GM19351 (cell line): ENCODE measurements at regions not wholly inside any gene's neighbourhood (a gene's known extent, or its start where the extent isn't known, plus 50 kb on each side); places are given as distances from the start of the nearest gene placed in this dataset.
"Not testable (repeated sequence)": the region's sequence is repeated elsewhere in the genome, so short reads cannot be mapped to it uniquely, and the experiment has no call there.

Source experiments
- ATAC-seq: cut with Tn5 transposase; IDR thresholded peaks from one replicate; pipeline ENCODE4 v1.9.1; 2021; ENCODE audit warnings: mild to moderate bottlenecking, moderate library complexity; ENCODE audit not compliant: unreplicated experiment

- no peak for ATAC-seq
Observed at GRCh38 chr4:63122955-63123354, 1286.3 kb downstream of the TECRL start.

- no peak for ATAC-seq
Observed at GRCh38 chr4:63106600-63106999, 1302.7 kb downstream of the TECRL start.

- no peak for ATAC-seq
Observed at GRCh38 chr4:63105839-63106238, 1303.4 kb downstream of the TECRL start.

- no peak for ATAC-seq
Observed at GRCh38 chr4:63090641-63091040, 1318.6 kb downstream of the TECRL start.

GRCh38 chr4:63085091-63085490 lies 1324.2 kb downstream of the TECRL start:
- ATAC-seq = no peak

- ATAC-seq = no peak
Observed at GRCh38 chr4:63080934-63081333, 1328.3 kb downstream of the TECRL start.

- ATAC-seq = no peak
Observed at GRCh38 chr4:63063760-63064159, 1345.5 kb downstream of the TECRL start.

- ATAC-seq = not testable (repeated sequence)
Observed at GRCh38 chr4:63062891-63063290, 1346.4 kb downstream of the TECRL start.

GRCh38 chr4:63049726-63050125 lies 1359.5 kb downstream of the TECRL start:
- ATAC-seq = no peak

GRCh38 chr4:63049278-63049677 lies 1360.0 kb downstream of the TECRL start:
- ATAC-seq = no peak

- ATAC-seq = no peak
Observed at GRCh38 chr4:63036159-63036866, 1372.9 kb downstream of the TECRL start.

GRCh38 chr4:63029380-63029779 lies 1379.9 kb downstream of the TECRL start:
- no peak for ATAC-seq

- ATAC-seq = no peak
Observed at GRCh38 chr4:63020661-63021060, 1388.6 kb downstream of the TECRL start.

GRCh38 chr4:63017300-63017699 lies 1392.0 kb downstream of the TECRL start:
- ATAC-seq = no peak

- ATAC-seq = no peak
Observed at GRCh38 chr4:62970846-62971245, 1438.4 kb downstream of the TECRL start.

GRCh38 chr4:62960415-62960814 lies 1448.8 kb downstream of the TECRL start:
- ATAC-seq = no peak

- ATAC-seq = no peak
Observed at GRCh38 chr4:62953752-62954151, 1455.5 kb downstream of the TECRL start.

GRCh38 chr4:62952366-62952765 lies 1456.9 kb downstream of the TECRL start:
- no peak for ATAC-seq

GRCh38 chr4:62948108-62948507 lies 1461.1 kb downstream of the TECRL start:
- no peak for ATAC-seq

GRCh38 chr4:62940229-62940628 lies 1469.0 kb downstream of the TECRL start:
- ATAC-seq = no peak

GRCh38 chr4:62930884-62931283 lies 1478.4 kb downstream of the TECRL start:
- no peak for ATAC-seq

GRCh38 chr4:62928483-62928882 lies 1480.8 kb downstream of the TECRL start:
- no peak for ATAC-seq

GRCh38 chr4:62927574-62927973 lies 1481.7 kb downstream of the TECRL start:
- no peak for ATAC-seq
